Endothelial cell of umbilical vein (primary cell): ENCODE measurements at regions not wholly inside any gene's neighbourhood (a gene's known extent, or its start where the extent isn't known, plus 50 kb on each side); places are given as distances from the start of the nearest gene placed in this dataset.

Experiments used
- EZH2 ChIP-seq: IDR thresholded peaks from 2 replicates; pipeline ENCODE4 v1.6.1; 2012; ENCODE audit warnings: borderline replicate concordance, low read depth, mild to moderate bottlenecking, moderate library complexity, low read length, inconsistent platforms; ENCODE audit not compliant: severe bottlenecking
- FOS ChIP-seq: IDR thresholded peaks from 2 replicates; pipeline ENCODE4 v1.6.1; 2011; ENCODE audit warnings: mild to moderate bottlenecking, low read length, moderate library complexity, borderline replicate concordance; ENCODE audit not compliant: insufficient read depth
- POLR2A ChIP-seq: IDR thresholded peaks from 2 replicates; pipeline ENCODE4 v1.6.1; 2012; ENCODE audit warnings: low read depth, mild to moderate bottlenecking, control low read depth, low read length
- TF ChIP-seq, protein P1 (sequence below): IDR thresholded peaks from 2 replicates; pipeline ENCODE4 v1.6.1; 2011; ENCODE audit not compliant: insufficient read depth, insufficient read length
- TF ChIP-seq, protein P2 (sequence below), 2 donors: IDR thresholded peaks; 1 replicate in 1 of 2; 2 replicates in 1 of 2; pipeline ENCODE4 v1.5.1; 2011; ENCODE audit warnings: low read length in 2 of 2, mild to moderate bottlenecking in 2 of 2, moderate library complexity in 2 of 2, control low read depth in 1 of 2, inconsistent platforms in 1 of 2, low read depth in 1 of 2; ENCODE audit not compliant: insufficient read depth in 1 of 2; ENCODE audit errors: extremely low read depth in 1 of 2

DNA sequence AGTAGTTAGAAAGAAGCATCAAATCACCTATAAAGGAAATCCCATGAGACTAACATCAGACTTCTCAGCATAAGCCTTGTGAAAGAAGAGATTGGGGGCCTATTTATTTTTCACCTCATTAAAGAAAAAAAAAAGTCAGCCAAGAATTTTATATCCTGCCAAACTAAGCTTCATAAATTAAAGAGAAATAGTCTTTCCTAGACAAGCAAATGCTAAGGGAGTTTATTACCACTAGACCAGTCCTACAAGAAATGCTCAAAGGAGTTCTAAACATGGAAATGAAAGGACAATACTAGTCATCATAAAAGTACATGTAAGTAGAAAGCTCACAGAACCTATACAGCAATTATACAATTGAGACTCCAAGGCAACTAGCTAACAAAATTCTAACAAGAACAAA lies 96.5 kb upstream of the OLIG3 start:
- TF ChIP-seq EZH2, result no peak
- TF ChIP-seq, protein P1, sequence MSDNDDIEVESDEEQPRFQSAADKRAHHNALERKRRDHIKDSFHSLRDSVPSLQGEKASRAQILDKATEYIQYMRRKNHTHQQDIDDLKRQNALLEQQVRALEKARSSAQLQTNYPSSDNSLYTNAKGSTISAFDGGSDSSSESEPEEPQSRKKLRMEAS, result no peak
- TF ChIP-seq POLR2A, result no peak
- TF ChIP-seq, protein P2, sequence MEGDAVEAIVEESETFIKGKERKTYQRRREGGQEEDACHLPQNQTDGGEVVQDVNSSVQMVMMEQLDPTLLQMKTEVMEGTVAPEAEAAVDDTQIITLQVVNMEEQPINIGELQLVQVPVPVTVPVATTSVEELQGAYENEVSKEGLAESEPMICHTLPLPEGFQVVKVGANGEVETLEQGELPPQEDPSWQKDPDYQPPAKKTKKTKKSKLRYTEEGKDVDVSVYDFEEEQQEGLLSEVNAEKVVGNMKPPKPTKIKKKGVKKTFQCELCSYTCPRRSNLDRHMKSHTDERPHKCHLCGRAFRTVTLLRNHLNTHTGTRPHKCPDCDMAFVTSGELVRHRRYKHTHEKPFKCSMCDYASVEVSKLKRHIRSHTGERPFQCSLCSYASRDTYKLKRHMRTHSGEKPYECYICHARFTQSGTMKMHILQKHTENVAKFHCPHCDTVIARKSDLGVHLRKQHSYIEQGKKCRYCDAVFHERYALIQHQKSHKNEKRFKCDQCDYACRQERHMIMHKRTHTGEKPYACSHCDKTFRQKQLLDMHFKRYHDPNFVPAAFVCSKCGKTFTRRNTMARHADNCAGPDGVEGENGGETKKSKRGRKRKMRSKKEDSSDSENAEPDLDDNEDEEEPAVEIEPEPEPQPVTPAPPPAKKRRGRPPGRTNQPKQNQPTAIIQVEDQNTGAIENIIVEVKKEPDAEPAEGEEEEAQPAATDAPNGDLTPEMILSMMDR (IDR thresholded peaks at IDR 0.05; ENCODE audit: extremely low read depth in 1 of 2, insufficient read depth in 1 of 2, low read depth in 1 of 2, low read length in 2 of 2), result no peak
- no peak for TF ChIP-seq FOS
